ENCODE measurements at regions not wholly inside any gene's neighbourhood (a gene's known extent, or its start where the extent isn't known, plus 50 kb on each side); places are given as distances from the start of the nearest gene placed in this dataset.
"Not testable (repeated sequence)": the region's sequence is repeated elsewhere in the genome, so short reads cannot be mapped to it uniquely, and the experiment has no call there.

DNA sequence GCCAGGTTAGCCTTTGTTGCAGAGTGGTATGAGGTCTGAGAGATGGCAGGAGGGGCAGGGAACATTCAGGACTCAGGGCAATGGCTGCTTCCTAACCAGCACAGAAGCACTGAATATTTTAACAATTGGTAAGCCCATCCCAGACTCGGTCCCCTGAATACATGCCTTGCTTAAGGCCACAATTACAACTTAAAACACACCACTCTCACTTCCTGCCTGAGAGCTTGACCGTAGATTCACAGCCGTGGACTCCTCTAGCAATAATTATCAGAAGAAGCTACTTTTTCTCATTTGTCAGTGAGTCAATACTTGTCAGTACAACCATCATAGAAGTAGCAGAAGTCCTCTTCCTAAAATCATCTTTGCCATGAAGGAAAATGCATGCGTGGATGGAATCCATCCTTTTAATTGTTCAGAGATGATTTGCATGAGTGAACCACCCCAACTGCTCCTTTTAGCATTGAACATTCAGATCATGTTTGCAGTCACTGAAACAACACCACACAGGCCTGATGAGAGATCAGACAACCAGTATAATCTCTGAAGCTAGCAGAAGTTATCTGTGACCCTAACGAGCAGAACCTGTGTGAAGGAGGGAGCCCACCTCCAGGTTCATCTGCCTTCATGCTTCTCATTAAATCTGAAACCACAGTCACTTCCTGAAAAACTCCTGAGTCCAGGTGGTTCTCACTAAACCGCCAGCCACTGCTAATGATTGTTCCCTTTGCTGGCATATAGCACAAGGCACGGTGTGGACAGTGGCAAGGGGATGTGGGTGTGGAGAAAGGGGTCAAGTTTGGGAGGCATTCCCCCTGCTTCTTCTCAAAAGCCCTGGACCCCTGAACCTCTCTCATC lies 333.9 kb upstream of the CNR1 start:
- H3K36me3 Mint-ChIP-seq (ENCODE audit: low read depth) = no peaks in the 10 kb centered on the region
- no peak for DNase-seq
- Histone ChIP-seq H3K4me1 (ENCODE audit: control insufficient read depth, insufficient read depth, low read length) (no peaks in the 10 kb centered on the region), H3K9ac (ENCODE audit: extremely low read depth, low read length, poor library complexity, severe bottlenecking) (no peak overlapping the region), H3K27me3 (ENCODE audit: control insufficient read depth, insufficient read depth, low read length, poor library complexity, severe bottlenecking) (no peaks in the 10 kb centered on the region), H3K9me3 (ENCODE audit: control insufficient read depth, low read length) (peaks cover 13% of the 10 kb centered on the region), H3K36me3 (ENCODE audit: control insufficient read depth, insufficient read depth, low read length) (no peaks in the 10 kb centered on the region), H3K4me3 (ENCODE audit: low read length) (no peak overlapping the region), H3K27ac (ENCODE audit: low read depth, low read length) (no peak overlapping the region)
- peaks cover 2% of the 10 kb centered on the region for H3K9me3 Mint-ChIP-seq
- H3K27ac Mint-ChIP-seq = no peak overlapping the region
- no peak overlapping the region for H3K4me3 Mint-ChIP-seq
- WGBS, 2 experiments (ENCODE audit: insufficient coverage in 1 of 2, insufficient read length in 1 of 2) = 91% methylated on average over 6 to 7 of the region's 7 CpGs
- H3K27me3 Mint-ChIP-seq (ENCODE audit: insufficient read depth) = no peaks in the 10 kb centered on the region
- H3K4me1 Mint-ChIP-seq = no peaks in the 10 kb centered on the region
- TF ChIP-seq, protein P1, sequence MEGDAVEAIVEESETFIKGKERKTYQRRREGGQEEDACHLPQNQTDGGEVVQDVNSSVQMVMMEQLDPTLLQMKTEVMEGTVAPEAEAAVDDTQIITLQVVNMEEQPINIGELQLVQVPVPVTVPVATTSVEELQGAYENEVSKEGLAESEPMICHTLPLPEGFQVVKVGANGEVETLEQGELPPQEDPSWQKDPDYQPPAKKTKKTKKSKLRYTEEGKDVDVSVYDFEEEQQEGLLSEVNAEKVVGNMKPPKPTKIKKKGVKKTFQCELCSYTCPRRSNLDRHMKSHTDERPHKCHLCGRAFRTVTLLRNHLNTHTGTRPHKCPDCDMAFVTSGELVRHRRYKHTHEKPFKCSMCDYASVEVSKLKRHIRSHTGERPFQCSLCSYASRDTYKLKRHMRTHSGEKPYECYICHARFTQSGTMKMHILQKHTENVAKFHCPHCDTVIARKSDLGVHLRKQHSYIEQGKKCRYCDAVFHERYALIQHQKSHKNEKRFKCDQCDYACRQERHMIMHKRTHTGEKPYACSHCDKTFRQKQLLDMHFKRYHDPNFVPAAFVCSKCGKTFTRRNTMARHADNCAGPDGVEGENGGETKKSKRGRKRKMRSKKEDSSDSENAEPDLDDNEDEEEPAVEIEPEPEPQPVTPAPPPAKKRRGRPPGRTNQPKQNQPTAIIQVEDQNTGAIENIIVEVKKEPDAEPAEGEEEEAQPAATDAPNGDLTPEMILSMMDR (conservative IDR thresholded peaks at IDR 0.05) = no peak

DNA sequence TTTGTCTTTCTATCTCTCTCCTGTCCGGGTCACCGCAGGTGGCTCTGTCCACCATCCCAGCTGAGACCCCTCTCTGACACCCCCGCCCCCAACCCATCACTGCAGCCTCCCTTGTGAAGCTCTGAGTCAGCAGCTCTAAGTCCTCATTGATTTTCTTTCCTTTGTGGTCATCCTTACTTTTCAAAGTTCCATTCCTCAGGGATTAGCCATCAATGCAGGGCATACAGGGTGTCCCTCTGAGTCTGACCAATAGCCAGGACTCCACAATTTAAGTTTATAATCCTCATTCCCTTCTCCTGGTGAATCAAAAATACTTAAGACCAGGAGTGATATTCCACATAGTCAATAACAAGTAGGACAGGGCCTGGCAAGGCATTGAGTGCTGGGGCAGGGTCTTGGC lies 333.3 kb upstream of the CNR1 start:
- no peaks in the 10 kb centered on the region for H3K36me3 Mint-ChIP-seq (ENCODE audit: low read depth)
- peaks cover 13% of the 10 kb centered on the region for H3K9me3 ChIP-seq (ENCODE audit: control insufficient read depth, low read length)
- H3K4me3 Mint-ChIP-seq = no peak overlapping the region
- H3K9me3 Mint-ChIP-seq = peaks cover 2% of the 10 kb centered on the region
- no peak overlapping the region for H3K4me3 ChIP-seq (ENCODE audit: low read length)
- H3K27ac ChIP-seq (ENCODE audit: low read depth, low read length) = no peak overlapping the region
- H3K9ac ChIP-seq (ENCODE audit: extremely low read depth, low read length, poor library complexity, severe bottlenecking) = no peak overlapping the region
- no peaks in the 10 kb centered on the region for H3K27me3 Mint-ChIP-seq (ENCODE audit: insufficient read depth)
- no peak overlapping the region for H3K27ac Mint-ChIP-seq
- no peaks in the 10 kb centered on the region for H3K27me3 ChIP-seq (ENCODE audit: control insufficient read depth, insufficient read depth, low read length, poor library complexity, severe bottlenecking)
- no peaks in the 10 kb centered on the region for H3K4me1 ChIP-seq (ENCODE audit: control insufficient read depth, insufficient read depth, low read length)
- 89 to 97% methylated on average over 3 of the region's 3 CpGs for WGBS, 2 experiments (ENCODE audit: insufficient coverage in 1 of 2, insufficient read length in 1 of 2)
- no peaks in the 10 kb centered on the region for H3K36me3 ChIP-seq (ENCODE audit: control insufficient read depth, insufficient read depth, low read length)
- TF ChIP-seq, protein P1 (conservative IDR thresholded peaks at IDR 0.05) = no peak
- H3K4me1 Mint-ChIP-seq = no peaks in the 10 kb centered on the region
- DNase-seq = no peak

DNA sequence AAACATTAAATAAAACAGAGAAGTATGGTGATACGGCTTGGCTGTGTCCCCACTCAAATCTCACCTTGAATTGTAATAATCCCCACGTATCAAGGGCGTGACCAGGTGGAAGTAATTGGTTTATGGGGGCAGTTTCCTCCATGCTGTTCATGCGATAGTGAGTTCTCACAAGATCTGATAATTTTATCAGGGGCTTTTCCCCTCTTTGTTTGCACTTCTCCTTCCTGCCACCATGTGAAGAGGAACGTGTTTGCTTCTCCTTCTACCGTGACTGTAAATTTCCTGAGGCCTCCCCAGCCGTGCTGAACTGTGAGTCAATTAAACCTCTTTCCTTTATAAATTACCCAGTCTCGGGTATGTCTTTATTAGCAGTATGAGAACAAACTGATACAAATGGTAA lies 331.3 kb upstream of the CNR1 start:
- H3K9me3 Mint-ChIP-seq = peaks cover 10% of the 10 kb centered on the region
- not testable (repeated sequence) for H3K36me3 Mint-ChIP-seq (ENCODE audit: low read depth); H3K27me3 ChIP-seq (ENCODE audit: control insufficient read depth, insufficient read depth, low read length, poor library complexity, severe bottlenecking); H3K4me1 Mint-ChIP-seq; DNase-seq; H3K27ac ChIP-seq (ENCODE audit: low read depth, low read length); H3K36me3 ChIP-seq (ENCODE audit: control insufficient read depth, insufficient read depth, low read length); H3K4me3 ChIP-seq (ENCODE audit: low read length); H3K9ac ChIP-seq (ENCODE audit: extremely low read depth, low read length, poor library complexity, severe bottlenecking); H3K4me3 Mint-ChIP-seq; H3K4me1 ChIP-seq (ENCODE audit: control insufficient read depth, insufficient read depth, low read length); H3K27ac Mint-ChIP-seq; H3K27me3 Mint-ChIP-seq (ENCODE audit: insufficient read depth)
- peaks cover 20% of the 10 kb centered on the region for H3K9me3 ChIP-seq (ENCODE audit: control insufficient read depth, low read length)
- 87 to 96% methylated on average over 4 to 8 of the region's 8 CpGs for WGBS, 2 experiments (ENCODE audit: insufficient coverage in 1 of 2, insufficient read length in 1 of 2)

Data from endodermal cell (in vitro differentiated cells).